Common myeloid progenitor, CD34-positive (primary cell): ENCODE measurements at regions not wholly inside any gene's neighbourhood (a gene's known extent, or its start where the extent isn't known, plus 50 kb on each side); places are given as distances from the start of the nearest gene placed in this dataset.
"Not testable (repeated sequence)": the region's sequence is repeated elsewhere in the genome, so short reads cannot be mapped to it uniquely, and the experiment has no call there.

Source experiments
- CTCF ChIA-PET: fragments of 350-600 bp; sonication (Branson Sonifier 250); formaldehyde crosslinking; loops from one replicate; lab custom pipeline; 2021; ENCODE audit warnings: antibody characterized with exemption; lab: Charles Lee
- POLR2A ChIA-PET: fragments of 350-600 bp; sonication (Branson Sonifier 250); formaldehyde crosslinking; loops from one replicate; lab custom pipeline; 2021; ENCODE audit warnings: antibody characterized with exemption; lab: Charles Lee
- DNase-seq, 3 donors: peaks; one replicate each; pipeline versions ENCODE4 v3.0.0 to v3.0.0-alpha.2; 2013
- H3K27ac ChIP-seq, 2 experiments: 1 replicate in 1 of 2; 2 replicates in 1 of 2; pipeline ENCODE4 v1.7.0; 2013; ENCODE audit warnings: inconsistent platforms in 2 of 2, low read length in 2 of 2, mild to moderate bottlenecking in 2 of 2, low read depth in 1 of 2, moderate library complexity in 1 of 2; ENCODE audit not compliant: severe bottlenecking in 2 of 2, insufficient read depth in 1 of 2, poor library complexity in 1 of 2
- H3K27me3 ChIP-seq, 5 experiments: replicated peaks in 2 of 5; 1 replicate in 3 of 5; 2 replicates in 2 of 5; pipeline versions ENCODE4 v1.6.1 to v1.7.0; 2013; ENCODE audit warnings: low read length in 4 of 5, mild to moderate bottlenecking in 2 of 5, moderate library complexity in 2 of 5, inconsistent platforms in 1 of 5; ENCODE audit not compliant: insufficient read depth in 5 of 5, control insufficient read depth in 4 of 5
- H3K36me3 ChIP-seq, 4 experiments: 1 replicate in 2 of 4; 2 replicates in 2 of 4; pipeline versions ENCODE4 v1.6.1 to v1.7.0; 2013; ENCODE audit warnings: low read length in 3 of 4, control low read depth in 1 of 4, mild to moderate bottlenecking in 1 of 4; ENCODE audit not compliant: control insufficient read depth in 4 of 4, insufficient read depth in 4 of 4
- H3K4me1 ChIP-seq, 4 experiments: 1 replicate in 3 of 4; 2 replicates in 1 of 4; pipeline versions ENCODE4 v1.6.1 to v1.7.1; 2013; ENCODE audit warnings: low read length in 3 of 4, mild to moderate bottlenecking in 3 of 4, control low read depth in 1 of 4, inconsistent platforms in 1 of 4, moderate library complexity in 1 of 4; ENCODE audit not compliant: control insufficient read depth in 4 of 4, insufficient read depth in 4 of 4; ENCODE audit errors: control extremely low read depth in 1 of 4
- H3K4me3 ChIP-seq, 7 experiments: 1 replicate in 4 of 7; 2 replicates in 3 of 7; pipeline versions ENCODE4 v1.5.1 to v1.7.0; 2013; ENCODE audit warnings: mild to moderate bottlenecking in 7 of 7, low read length in 6 of 7, moderate library complexity in 6 of 7, inconsistent platforms in 2 of 7, low read depth in 2 of 7, control low read depth in 1 of 7; ENCODE audit not compliant: insufficient read depth in 4 of 7, control insufficient read depth in 1 of 7; ENCODE audit errors: extremely low read depth in 1 of 7
- H3K9me3 ChIP-seq, 5 experiments: 1 replicate in 4 of 5; 2 replicates in 1 of 5; pipeline versions ENCODE4 v1.6.1 to v1.7.1; 2013; ENCODE audit warnings: low read length in 4 of 5, mild to moderate bottlenecking in 2 of 5, inconsistent platforms in 1 of 5, low read depth in 1 of 5, moderate library complexity in 1 of 5; ENCODE audit not compliant: control insufficient read depth in 4 of 5, insufficient read depth in 2 of 5; ENCODE audit errors: control extremely low read depth in 1 of 5
- WGBS: methylation state at CpG from one replicate; pipeline ENCODE4 v1.1.5; 2013; ENCODE audit not compliant: insufficient coverage; 5-methylcytosine and 5-hydroxymethylcytosine counted together

DNA sequence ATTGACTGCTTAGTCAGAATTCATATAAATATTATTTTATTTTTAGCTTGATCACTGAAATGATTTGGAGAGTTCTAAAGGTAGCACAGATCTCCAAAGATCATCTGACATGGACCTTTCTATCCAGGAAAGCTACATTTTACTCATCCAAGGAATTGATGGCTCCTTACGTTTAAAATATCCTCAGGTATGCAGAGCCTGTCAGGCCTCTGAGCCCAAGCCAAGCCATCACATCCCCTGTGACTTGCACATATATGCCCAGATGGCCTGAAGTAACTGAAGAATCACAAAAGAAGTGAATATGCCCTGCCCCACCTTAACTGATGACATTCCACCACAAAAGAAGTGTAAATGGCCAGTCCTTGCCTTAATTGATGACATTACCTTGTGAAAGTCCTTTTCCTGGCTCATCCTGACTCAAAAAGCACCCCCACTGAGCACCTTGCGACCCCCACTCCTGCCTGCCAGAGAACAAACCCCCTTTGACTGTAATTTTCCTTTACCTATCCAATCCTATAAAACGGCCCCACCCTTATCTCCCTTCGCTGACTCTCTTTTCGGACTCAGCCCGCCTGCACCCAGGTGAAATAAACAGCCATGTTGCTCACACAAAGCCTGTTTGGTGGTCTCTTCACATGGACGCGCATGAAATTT lies 411.6 kb upstream of the RORB start:
- H3K27ac ChIP-seq, H3K9me3 ChIP-seq, POLR2A ChIA-PET, H3K4me3 ChIP-seq, DNase-seq, H3K27me3 ChIP-seq, H3K36me3 ChIP-seq, H3K4me1 ChIP-seq, CTCF ChIA-PET: not testable (repeated sequence)
- WGBS: no CpG with 5 or more reads among the region's 8 CpGs

DNA sequence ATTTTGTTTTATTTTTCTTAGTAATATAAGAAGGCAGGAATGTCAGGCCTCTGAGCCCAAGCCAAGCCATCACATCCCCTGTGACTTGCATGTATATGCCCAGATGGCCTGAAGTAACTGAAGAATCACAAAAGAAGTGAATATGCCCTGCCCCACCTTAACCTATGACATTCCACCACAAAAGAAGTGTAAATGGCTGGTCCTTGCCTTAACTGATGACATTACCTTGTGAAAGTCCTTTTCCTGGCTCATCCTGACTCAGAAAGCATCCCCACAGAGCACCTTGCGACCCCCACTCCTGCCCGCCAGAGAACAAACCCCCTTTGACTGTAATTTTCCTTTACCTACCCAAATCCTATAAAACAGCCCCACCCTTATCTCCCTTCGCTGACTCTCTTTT lies 406.2 kb upstream of the RORB start:
- H3K4me3 ChIP-seq, H3K4me1 ChIP-seq, H3K36me3 ChIP-seq, DNase-seq, H3K27ac ChIP-seq, H3K27me3 ChIP-seq, POLR2A ChIA-PET, H3K9me3 ChIP-seq, CTCF ChIA-PET: not testable (repeated sequence)
- 100% methylated on average over 1 of the region's 3 CpGs for WGBS

DNA sequence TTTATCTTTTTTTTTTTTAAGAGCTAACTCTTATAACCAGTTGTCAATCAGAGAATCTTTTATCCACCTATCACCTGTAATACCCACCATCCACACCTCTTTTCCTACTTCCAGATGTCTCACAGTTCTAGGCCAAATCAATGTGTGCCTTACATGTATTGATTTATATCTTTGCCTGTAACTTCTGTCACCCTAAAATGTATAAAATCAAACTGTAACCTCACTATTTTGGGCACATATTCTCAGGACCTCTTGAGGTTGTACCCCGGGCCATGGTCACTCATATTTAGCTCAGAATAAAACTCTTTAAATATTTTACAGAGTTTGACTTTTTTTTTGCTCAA lies 404.7 kb upstream of the RORB start:
- Histone ChIP-seq H3K4me3 (no peak overlapping the region), H3K27ac (no peak overlapping the region), H3K4me1 (no peaks in the 10 kb centered on the region), H3K36me3 (no peaks in the 10 kb centered on the region), H3K9me3 (no peaks in the 10 kb centered on the region), H3K27me3 (no peaks in the 10 kb centered on the region)
- WGBS: no CpG with 5 or more reads among the region's 1 CpG
- DNase-seq: no peak
- POLR2A ChIA-PET: no interaction called here
- CTCF ChIA-PET: no interaction called here

DNA sequence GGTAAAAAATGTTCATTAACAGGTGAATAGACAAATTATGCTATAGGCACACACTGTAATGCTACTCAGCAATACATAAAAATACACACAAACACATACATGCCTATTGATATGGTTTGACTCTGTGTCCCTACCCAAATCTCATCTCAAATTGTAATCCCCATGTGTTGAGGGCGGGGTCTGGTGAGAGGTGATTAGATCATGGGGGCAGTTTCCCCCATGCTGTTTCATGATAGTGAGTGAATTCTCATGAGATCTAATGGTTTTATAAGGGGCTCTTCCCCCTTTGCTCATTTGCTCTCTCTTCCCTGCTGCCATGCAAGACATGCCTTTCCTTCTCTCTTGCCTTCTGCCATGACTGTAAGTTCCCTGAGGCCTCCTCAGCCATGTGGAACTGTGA lies 403.1 kb upstream of the RORB start:
- H3K27me3 ChIP-seq, H3K36me3 ChIP-seq, CTCF ChIA-PET, H3K4me1 ChIP-seq, H3K9me3 ChIP-seq, H3K27ac ChIP-seq, H3K4me3 ChIP-seq, DNase-seq, POLR2A ChIA-PET: not testable (repeated sequence)
- no CpG with 5 or more reads among the region's 1 CpG for WGBS

DNA sequence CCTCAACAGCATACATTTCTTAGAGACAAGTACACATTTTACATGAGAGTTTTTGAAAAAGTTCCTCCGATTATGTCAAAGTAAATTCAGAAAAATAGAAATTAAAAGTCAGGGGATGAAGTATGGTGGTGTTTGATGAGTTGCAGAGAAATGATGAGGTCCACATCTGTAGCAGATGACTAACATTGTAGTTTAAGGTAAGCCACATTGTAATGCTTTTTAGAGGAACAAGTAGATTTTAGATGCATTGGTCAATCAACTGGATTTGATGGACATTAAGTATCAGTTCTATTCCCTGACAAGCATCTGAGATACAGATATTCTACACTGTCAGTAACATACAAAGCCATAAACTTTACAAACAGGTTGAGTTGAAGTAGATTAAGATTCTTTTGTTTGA lies 402.4 kb upstream of the RORB start:
- Histone ChIP-seq H3K27me3 (no peaks in the 10 kb centered on the region), H3K4me3 (no peak overlapping the region), H3K27ac (no peak overlapping the region), H3K9me3 (no peaks in the 10 kb centered on the region), H3K4me1 (no peaks in the 10 kb centered on the region), H3K36me3 (no peaks in the 10 kb centered on the region)
- DNase-seq: no peak
- POLR2A ChIA-PET: no interaction called here
- no CpG with 5 or more reads among the region's 1 CpG for WGBS
- CTCF ChIA-PET: no interaction called here

DNA sequence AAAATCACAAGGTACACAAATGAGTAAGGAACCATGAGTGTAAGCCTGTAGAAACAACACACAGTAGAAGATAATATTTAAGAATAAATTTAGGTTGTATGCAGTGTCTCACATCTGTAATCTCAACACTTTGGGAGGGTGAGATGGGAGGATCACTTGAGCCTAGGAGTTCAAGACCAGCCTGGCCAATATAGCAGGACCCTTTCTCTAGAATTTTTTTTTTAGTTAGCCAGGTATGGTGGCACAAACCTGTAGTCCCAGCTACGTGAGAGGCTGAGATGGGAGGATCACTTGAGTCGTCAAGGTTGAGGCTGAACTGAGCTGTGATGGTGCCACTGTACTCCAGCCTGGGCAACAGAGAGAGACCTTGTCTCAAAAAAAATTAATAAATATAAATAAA lies 401.2 kb upstream of the RORB start:
- Histone ChIP-seq H3K4me3 (no peak overlapping the region), H3K9me3 (no peaks in the 10 kb centered on the region), H3K36me3 (no peaks in the 10 kb centered on the region), H3K27me3 (no peaks in the 10 kb centered on the region), H3K27ac (no peak overlapping the region), H3K4me1 (no peaks in the 10 kb centered on the region)
- 100% methylated on average over 1 of the region's 2 CpGs for WGBS
- ChIA-PET POLR2A (no interaction called here), CTCF (no interaction called here)
- no peak for DNase-seq

DNA sequence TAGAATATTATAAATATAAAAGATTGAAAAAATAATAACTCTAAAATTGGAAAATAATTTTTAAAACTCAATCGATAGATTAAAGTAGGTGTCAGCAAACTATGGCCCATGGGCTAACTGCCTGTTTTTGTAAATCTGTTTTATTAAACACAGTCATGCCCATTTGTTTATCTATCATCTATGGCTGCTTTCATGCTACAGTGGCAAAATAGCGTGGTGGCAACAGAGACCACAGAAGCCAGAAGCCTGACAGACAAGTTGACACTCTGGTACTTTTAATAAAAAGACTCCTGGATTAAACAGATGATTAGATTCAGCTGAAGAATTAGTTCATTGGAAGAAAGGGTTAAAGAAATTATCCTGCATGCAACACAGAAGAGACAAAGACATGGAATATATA lies 400.7 kb upstream of the RORB start:
- Histone ChIP-seq H3K27ac (no peak overlapping the region), H3K9me3 (no peaks in the 10 kb centered on the region), H3K27me3 (no peaks in the 10 kb centered on the region), H3K36me3 (no peaks in the 10 kb centered on the region), H3K4me1 (no peaks in the 10 kb centered on the region), H3K4me3 (no peak overlapping the region)
- ChIA-PET POLR2A (no interaction called here), CTCF (no interaction called here)
- DNase-seq: no peak
- WGBS: 100% methylated on average over 1 of the region's 2 CpGs
